Suprapubic skin (tissue), 4 donors: ENCODE measurements at regions not wholly inside any gene's neighbourhood (a gene's known extent, or its start where the extent isn't known, plus 50 kb on each side); places are given as distances from the start of the nearest gene placed in this dataset.

Experiments used
- EP300 ChIP-seq: sonication (generic); formaldehyde crosslinking; IDR thresholded peaks from one replicate; pipeline ENCODE4 v1.6.1; 2017; ENCODE audit warnings: antibody characterized with exemption
- POLR2A ChIP-seq, 2 donors: fragments of 450-650 bp; IDR thresholded peaks; one replicate each; pipeline ENCODE4 v1.6.1; 2017; ENCODE audit warnings: antibody characterized with exemption in 2 of 2, mild to moderate bottlenecking in 2 of 2, moderate library complexity in 2 of 2
- POLR2AphosphoS5 ChIP-seq, 3 donors: sonication (generic); formaldehyde crosslinking; IDR thresholded peaks; one replicate each; pipeline ENCODE4 v1.6.1; 2017; ENCODE audit warnings: antibody characterized with exemption in 3 of 3
- TF ChIP-seq, protein P1 (sequence below), 2 donors: fragments of 200-600 bp in 1 of 2; fragments of 450-650 bp in 1 of 2; sonication (generic) in 1 of 2; IDR thresholded peaks; one replicate each; pipeline ENCODE4 v1.5.1; 2016 to 2019; ENCODE audit warnings: antibody characterized with exemption in 2 of 2, mild to moderate bottlenecking in 1 of 2, moderate library complexity in 1 of 2

DNA sequence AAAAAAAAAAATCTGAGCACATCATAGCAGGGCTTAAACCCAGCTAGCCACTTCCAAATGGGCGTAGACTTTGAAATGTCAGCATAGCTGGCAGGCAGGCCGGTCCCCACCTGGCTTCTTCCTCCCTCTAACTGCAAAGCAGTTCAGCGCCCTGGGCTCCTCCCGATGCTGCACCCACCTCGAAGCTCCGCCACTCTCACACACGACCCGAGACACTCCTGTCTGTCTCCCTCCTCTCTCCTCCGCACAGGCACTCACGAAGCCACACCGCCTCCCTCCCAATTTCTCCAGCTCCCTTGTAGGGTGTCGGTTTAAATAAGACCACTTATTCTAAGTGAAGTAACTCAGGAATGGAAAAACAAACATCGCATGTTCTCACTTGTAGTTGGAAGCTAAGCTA lies 301.3 kb downstream of the NPHP4 start:
- no peak for TF ChIP-seq POLR2AphosphoS5 (IDR thresholded peaks at IDR 0.05)
- TF ChIP-seq, protein P1, sequence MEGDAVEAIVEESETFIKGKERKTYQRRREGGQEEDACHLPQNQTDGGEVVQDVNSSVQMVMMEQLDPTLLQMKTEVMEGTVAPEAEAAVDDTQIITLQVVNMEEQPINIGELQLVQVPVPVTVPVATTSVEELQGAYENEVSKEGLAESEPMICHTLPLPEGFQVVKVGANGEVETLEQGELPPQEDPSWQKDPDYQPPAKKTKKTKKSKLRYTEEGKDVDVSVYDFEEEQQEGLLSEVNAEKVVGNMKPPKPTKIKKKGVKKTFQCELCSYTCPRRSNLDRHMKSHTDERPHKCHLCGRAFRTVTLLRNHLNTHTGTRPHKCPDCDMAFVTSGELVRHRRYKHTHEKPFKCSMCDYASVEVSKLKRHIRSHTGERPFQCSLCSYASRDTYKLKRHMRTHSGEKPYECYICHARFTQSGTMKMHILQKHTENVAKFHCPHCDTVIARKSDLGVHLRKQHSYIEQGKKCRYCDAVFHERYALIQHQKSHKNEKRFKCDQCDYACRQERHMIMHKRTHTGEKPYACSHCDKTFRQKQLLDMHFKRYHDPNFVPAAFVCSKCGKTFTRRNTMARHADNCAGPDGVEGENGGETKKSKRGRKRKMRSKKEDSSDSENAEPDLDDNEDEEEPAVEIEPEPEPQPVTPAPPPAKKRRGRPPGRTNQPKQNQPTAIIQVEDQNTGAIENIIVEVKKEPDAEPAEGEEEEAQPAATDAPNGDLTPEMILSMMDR (IDR thresholded peaks at IDR 0.05): no peak
- no peak for TF ChIP-seq POLR2A (IDR thresholded peaks at IDR 0.05)
- no peak for TF ChIP-seq EP300
